ENCODE measurements at regions not wholly inside any gene's neighbourhood (a gene's known extent, or its start where the extent isn't known, plus 50 kb on each side); places are given as distances from the start of the nearest gene placed in this dataset.

DNA sequence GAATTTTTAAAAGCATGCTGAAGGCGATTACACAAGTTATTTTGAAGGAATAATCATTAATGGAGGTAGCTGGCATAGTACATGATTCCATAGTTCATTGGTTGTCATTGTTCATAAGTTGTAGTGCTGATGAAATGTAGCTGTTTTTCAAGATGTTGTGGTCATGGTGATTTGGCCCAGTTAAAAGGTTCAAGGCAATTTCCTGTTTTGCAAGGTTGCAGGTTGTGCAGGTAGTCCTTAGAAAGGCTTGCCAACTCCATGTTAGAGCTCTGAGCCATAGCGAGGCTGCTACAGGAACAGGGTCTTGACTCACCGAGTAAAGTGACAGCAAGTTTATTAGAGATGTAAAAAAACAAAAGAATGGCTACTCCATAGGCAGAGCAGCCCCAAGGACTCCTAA is 95.8 kb upstream of the CHORDC1 start:
- TF ChIP-seq EZH2 (IDR thresholded peaks at IDR 0.05; ENCODE audit: borderline replicate concordance, low read length) (no peak), CTCF (conservative IDR thresholded peaks at IDR 0.05 in 1 of 2, IDR thresholded peaks at IDR 0.05 in 1 of 2; ENCODE audit: extremely low read depth in 1 of 2, insufficient read depth in 1 of 2, low read depth in 1 of 2, low read length in 2 of 2) (no peak)
